CD4-positive, alpha-beta T cell (primary cell): ENCODE measurements at regions not wholly inside any gene's neighbourhood (a gene's known extent, or its start where the extent isn't known, plus 50 kb on each side); places are given as distances from the start of the nearest gene placed in this dataset.

Source experiments
- ATAC-seq: fragments of 200-7000 bp; cut with Tn5 transposase; one replicate; pipeline ENCODE4 v1.10.0; 2022; ENCODE audit warnings: mild to moderate bottlenecking; ENCODE audit not compliant: poor library complexity
- CTCF ChIA-PET: fragments of 350-600 bp; sonication (Branson Sonifier 250); formaldehyde crosslinking; loops from one replicate; lab custom pipeline; 2021; ENCODE audit warnings: antibody characterized with exemption, inconsistent platforms; lab: Charles Lee
- POLR2A ChIA-PET: fragments of 350-600 bp; sonication (Branson Sonifier 250); formaldehyde crosslinking; loops from one replicate; lab custom pipeline; 2021; ENCODE audit warnings: antibody characterized with exemption, inconsistent platforms; lab: Charles Lee
- DNase-seq, 14 experiments: peaks; one replicate each; pipeline ENCODE4 v3.0.0-alpha.2; 2013 to 2020; ENCODE audit warnings: mixed read lengths in 2 of 14
- H3K27ac ChIP-seq, 2 donors: one replicate each; pipeline versions ENCODE4 v1.5.1 to v1.7.0; 2013; ENCODE audit warnings: low read length in 2 of 2, low read depth in 1 of 2, mild to moderate bottlenecking in 1 of 2
- H3K27me3 ChIP-seq, 2 experiments: 1 replicate in 1 of 2; 2 replicates in 1 of 2; pipeline versions ENCODE4 v1.6.1 to v1.7.0; 2013; ENCODE audit warnings: low read length in 2 of 2, control low read depth in 1 of 2, mild to moderate bottlenecking in 1 of 2, moderate library complexity in 1 of 2; ENCODE audit not compliant: insufficient read depth in 2 of 2, control insufficient read depth in 1 of 2
- H3K36me3 ChIP-seq: one replicate; pipeline ENCODE4 v1.6.1; 2013; ENCODE audit warnings: low read length, control low read depth; ENCODE audit not compliant: insufficient read depth
- H3K4me1 ChIP-seq: one replicate; pipeline ENCODE4 v1.6.1; 2013; ENCODE audit warnings: low read length, control low read depth; ENCODE audit not compliant: insufficient read depth
- H3K4me3 ChIP-seq: one replicate; pipeline ENCODE4 v1.5.1; 2013; ENCODE audit warnings: mild to moderate bottlenecking, low read length, moderate library complexity
- H3K9me3 ChIP-seq, 2 experiments: 1 replicate in 1 of 2; 2 replicates in 1 of 2; pipeline versions ENCODE4 v1.6.1 to v1.7.0; 2013; ENCODE audit warnings: low read length in 2 of 2, mild to moderate bottlenecking in 2 of 2, control low read depth in 1 of 2, moderate library complexity in 1 of 2; ENCODE audit not compliant: control insufficient read depth in 1 of 2, insufficient read depth in 1 of 2
- H3K27ac Mint-ChIP-seq: one replicate; pipeline ENCODE4 v1.8.0; 2020; ENCODE audit warnings: mixed read lengths
- H3K27me3 Mint-ChIP-seq: one replicate; pipeline ENCODE4 v1.8.0; 2021; ENCODE audit warnings: mixed read lengths
- H3K36me3 Mint-ChIP-seq: one replicate; pipeline ENCODE4 v1.8.0; 2021; ENCODE audit warnings: low read depth, mixed read lengths
- H3K4me1 Mint-ChIP-seq: one replicate; pipeline ENCODE4 v1.8.0; 2021; ENCODE audit warnings: low read depth, mixed read lengths
- H3K4me3 Mint-ChIP-seq: one replicate; pipeline ENCODE4 v1.8.0; 2020; ENCODE audit warnings: mild to moderate bottlenecking, mixed read lengths
- H3K9me3 Mint-ChIP-seq: one replicate; pipeline ENCODE4 v1.8.0; 2020; ENCODE audit warnings: mixed read lengths
- intact Hi-C, 2 experiments: fragments of 100-400 bp; cut with DNase I in 1 of 2; cut with micrococcal nuclease in 1 of 2; formaldehyde crosslinking; loops; one replicate each; pipeline versions ENCODE4 v1.15.1 to v1.9.0; 2023 to 2025; cut with DNase I, micrococcal nuclease
- TF ChIP-seq, protein P1 (sequence below): fragments of 200-600 bp; IDR thresholded peaks from one replicate; pipeline ENCODE4 v1.8.0; 2022; ENCODE audit warnings: antibody characterized with exemption, mild to moderate bottlenecking

DNA sequence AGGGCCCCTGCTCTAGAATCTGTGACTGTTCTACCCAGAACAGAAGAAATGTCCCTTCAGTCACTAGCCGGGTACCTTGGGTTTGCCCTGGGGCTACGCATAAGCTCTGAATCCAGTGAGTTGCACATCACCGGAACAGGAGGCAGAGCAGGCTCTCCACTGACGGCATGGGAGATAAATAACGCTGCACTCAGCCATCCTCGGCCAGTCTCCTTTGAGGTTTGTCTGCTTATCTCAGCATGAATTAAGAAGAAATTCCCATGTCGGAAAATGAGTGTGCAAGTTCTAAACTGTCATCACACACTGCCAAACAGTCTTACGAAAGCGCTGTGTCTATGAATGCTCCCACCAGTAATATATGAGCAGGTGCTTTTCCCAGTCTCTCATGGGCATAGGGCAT lies 90.8 kb downstream of the FAM50B start:
- no peaks in the 10 kb centered on the region for H3K36me3 Mint-ChIP-seq

DNA sequence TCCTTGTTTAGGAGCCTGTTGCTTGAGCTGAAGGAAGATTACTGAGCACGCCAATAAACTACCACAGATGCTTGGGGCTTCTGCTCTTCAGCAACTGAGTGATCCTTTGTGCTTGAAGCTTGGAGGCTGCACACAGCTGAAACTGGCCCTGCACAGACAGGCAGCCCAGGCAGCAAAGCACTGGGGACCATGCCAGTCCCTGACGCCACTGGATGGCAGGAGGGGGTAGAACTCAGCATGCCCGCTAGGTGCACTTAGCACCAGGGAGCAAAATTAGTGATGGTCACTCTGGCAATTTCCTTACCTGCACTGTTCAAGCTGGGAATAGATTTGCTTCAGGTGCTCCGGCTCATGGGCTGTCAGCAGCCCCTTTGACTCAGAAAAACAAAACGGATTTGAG lies 91.5 kb downstream of the FAM50B start:
- Histone ChIP-seq H3K9me3 (no peaks in the 10 kb centered on the region), H3K4me1 (no peaks in the 10 kb centered on the region), H3K27ac (no peak overlapping the region), H3K36me3 (no peaks in the 10 kb centered on the region), H3K4me3 (no peak overlapping the region), H3K27me3 (peaks cover 9 to 18% of the 10 kb centered on the region in 2 experiments)
- no peaks in the 10 kb centered on the region for H3K9me3 Mint-ChIP-seq
- no peak overlapping the region for H3K4me3 Mint-ChIP-seq
- no peak overlapping the region for H3K27ac Mint-ChIP-seq
- intact Hi-C loops = no loop called here
- TF ChIP-seq, protein P1, sequence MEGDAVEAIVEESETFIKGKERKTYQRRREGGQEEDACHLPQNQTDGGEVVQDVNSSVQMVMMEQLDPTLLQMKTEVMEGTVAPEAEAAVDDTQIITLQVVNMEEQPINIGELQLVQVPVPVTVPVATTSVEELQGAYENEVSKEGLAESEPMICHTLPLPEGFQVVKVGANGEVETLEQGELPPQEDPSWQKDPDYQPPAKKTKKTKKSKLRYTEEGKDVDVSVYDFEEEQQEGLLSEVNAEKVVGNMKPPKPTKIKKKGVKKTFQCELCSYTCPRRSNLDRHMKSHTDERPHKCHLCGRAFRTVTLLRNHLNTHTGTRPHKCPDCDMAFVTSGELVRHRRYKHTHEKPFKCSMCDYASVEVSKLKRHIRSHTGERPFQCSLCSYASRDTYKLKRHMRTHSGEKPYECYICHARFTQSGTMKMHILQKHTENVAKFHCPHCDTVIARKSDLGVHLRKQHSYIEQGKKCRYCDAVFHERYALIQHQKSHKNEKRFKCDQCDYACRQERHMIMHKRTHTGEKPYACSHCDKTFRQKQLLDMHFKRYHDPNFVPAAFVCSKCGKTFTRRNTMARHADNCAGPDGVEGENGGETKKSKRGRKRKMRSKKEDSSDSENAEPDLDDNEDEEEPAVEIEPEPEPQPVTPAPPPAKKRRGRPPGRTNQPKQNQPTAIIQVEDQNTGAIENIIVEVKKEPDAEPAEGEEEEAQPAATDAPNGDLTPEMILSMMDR = no peak
- no peak for DNase-seq
- ChIA-PET POLR2A (no interaction called here), CTCF (no interaction called here)
- peaks cover 33% of the 10 kb centered on the region for H3K27me3 Mint-ChIP-seq
- H3K4me1 Mint-ChIP-seq = no peaks in the 10 kb centered on the region
- no peak for ATAC-seq
- no peaks in the 10 kb centered on the region for H3K36me3 Mint-ChIP-seq

More for the DNA sequence above, 90.8 kb downstream of the FAM50B start:
- H3K27ac Mint-ChIP-seq = no peak overlapping the region
- TF ChIP-seq, protein P1 = no peak
- no peaks in the 10 kb centered on the region for H3K9me3 Mint-ChIP-seq
- H3K4me3 Mint-ChIP-seq = no peak overlapping the region
- no peaks in the 10 kb centered on the region for H3K9me3 ChIP-seq
- H3K27me3 ChIP-seq = peaks cover 9 to 18% of the 10 kb centered on the region in 2 experiments
- POLR2A ChIA-PET = no interaction called here
- no peaks in the 10 kb centered on the region for H3K4me1 Mint-ChIP-seq
- intact Hi-C loops = loop anchor here (1.0 to 10.0 kb wide), 2 partner anchors 23 to 65 kb away; no protein-coding TSS in a partner anchor
- no peak overlapping the region for H3K27ac ChIP-seq
- ATAC-seq (no peak), DNase-seq (no peak)
- CTCF ChIA-PET = no interaction called here
- H3K36me3 ChIP-seq = no peaks in the 10 kb centered on the region
- peaks cover 33% of the 10 kb centered on the region for H3K27me3 Mint-ChIP-seq
- no peaks in the 10 kb centered on the region for H3K4me1 ChIP-seq
- H3K4me3 ChIP-seq = no peak overlapping the region

DNA sequence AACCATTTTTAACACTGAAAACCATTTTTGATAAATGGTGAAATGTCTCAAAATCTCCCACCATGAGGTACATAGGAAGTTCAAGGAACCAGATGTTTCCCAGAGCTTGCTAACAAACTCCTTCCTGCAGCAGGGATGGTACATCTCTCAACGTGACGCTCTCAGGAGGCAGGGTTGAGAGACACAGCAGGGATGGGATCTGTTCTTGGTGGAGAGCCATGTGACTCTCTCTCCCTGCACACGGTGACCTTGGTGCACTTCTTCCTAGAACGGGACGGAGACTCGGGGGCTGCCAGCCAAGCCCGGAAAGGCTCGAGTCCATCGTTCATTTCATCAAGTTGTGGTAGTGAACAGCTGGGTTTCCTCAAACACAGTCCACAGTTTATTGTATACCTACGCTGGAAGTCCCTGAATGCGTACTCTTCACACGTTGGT lies 94.2 kb downstream of the FAM50B start:
- Mint-ChIP-seq H3K4me1 (no peaks in the 10 kb centered on the region), H3K36me3 (no peaks in the 10 kb centered on the region), H3K27me3 (peaks cover 45% of the 10 kb centered on the region), H3K9me3 (no peaks in the 10 kb centered on the region), H3K4me3 (no peak overlapping the region), H3K27ac (no peak overlapping the region)
- H3K27ac ChIP-seq = no peak overlapping the region
- CTCF ChIA-PET = no interaction called here
- intact Hi-C loops = no loop called here
- no peaks in the 10 kb centered on the region for H3K36me3 ChIP-seq
- H3K4me3 ChIP-seq = no peak overlapping the region
- TF ChIP-seq, protein P1 = no peak
- no peaks in the 10 kb centered on the region for H3K9me3 ChIP-seq
- no peaks in the 10 kb centered on the region for H3K4me1 ChIP-seq
- POLR2A ChIA-PET = no interaction called here
- no peak for DNase-seq
- H3K27me3 ChIP-seq = peaks cover 6 to 18% of the 10 kb centered on the region in 2 experiments
- ATAC-seq = no peak
